GM19043 (cell line): ENCODE measurements at regions not wholly inside any gene's neighbourhood (a gene's known extent, or its start where the extent isn't known, plus 50 kb on each side); places are given as distances from the start of the nearest gene placed in this dataset.
"Not testable (repeated sequence)": the region's sequence is repeated elsewhere in the genome, so short reads cannot be mapped to it uniquely, and the experiment has no call there.

Source experiments
- ATAC-seq: cut with Tn5 transposase; IDR thresholded peaks from one replicate; pipeline ENCODE4 v1.9.1; 2021; ENCODE audit warnings: low read depth; ENCODE audit not compliant: unreplicated experiment

- no peak for ATAC-seq
Measured at GRCh38 chr6:68575765-68576439, 59.2 kb upstream of the ADGRB3 start.

- ATAC-seq: no peak
Measured at GRCh38 chr6:68572975-68573374, 62.1 kb upstream of the ADGRB3 start.

GRCh38 chr6:68572525-68572924 is 62.6 kb upstream of the ADGRB3 start:
- ATAC-seq: peak; percentile 75

GRCh38 chr6:68559716-68560115 is 75.4 kb upstream of the ADGRB3 start:
- ATAC-seq: no peak

- no peak for ATAC-seq
Measured at GRCh38 chr6:68559070-68559469, 76.0 kb upstream of the ADGRB3 start.

GRCh38 chr6:68546620-68547019 is 88.5 kb upstream of the ADGRB3 start:
- ATAC-seq: no peak

- ATAC-seq: no peak
Measured at GRCh38 chr6:68544450-68544849, 90.6 kb upstream of the ADGRB3 start.

GRCh38 chr6:68533339-68533795 is 101.7 kb upstream of the ADGRB3 start:
- no peak for ATAC-seq

- no peak for ATAC-seq
Measured at GRCh38 chr6:68527691-68528090, 107.4 kb upstream of the ADGRB3 start.

GRCh38 chr6:68506911-68507310 is 128.2 kb upstream of the ADGRB3 start:
- no peak for ATAC-seq

- no peak for ATAC-seq
Measured at GRCh38 chr6:68502946-68503345, 132.1 kb upstream of the ADGRB3 start.

- no peak for ATAC-seq
Measured at GRCh38 chr6:68497927-68498326, 137.2 kb upstream of the ADGRB3 start.

GRCh38 chr6:68494880-68495279 is 140.2 kb upstream of the ADGRB3 start:
- not testable (repeated sequence) for ATAC-seq

GRCh38 chr6:68476611-68477010 is 158.5 kb upstream of the ADGRB3 start:
- ATAC-seq: no peak

- ATAC-seq: no peak
Measured at GRCh38 chr6:68473433-68474210, 161.5 kb upstream of the ADGRB3 start.

GRCh38 chr6:68468244-68468884 is 166.7 kb upstream of the ADGRB3 start:
- no peak for ATAC-seq

GRCh38 chr6:68458447-68458846 is 176.6 kb upstream of the ADGRB3 start:
- no peak for ATAC-seq

- no peak for ATAC-seq
Measured at GRCh38 chr6:68447112-68447511, 188.0 kb upstream of the ADGRB3 start.

- ATAC-seq: no peak
Measured at GRCh38 chr6:68445926-68446325, 189.2 kb upstream of the ADGRB3 start.

GRCh38 chr6:68443704-68444103 is 191.4 kb upstream of the ADGRB3 start:
- no peak for ATAC-seq

GRCh38 chr6:68427630-68428029 is 207.5 kb upstream of the ADGRB3 start:
- ATAC-seq: no peak

GRCh38 chr6:68410021-68410420 is 225.1 kb upstream of the ADGRB3 start:
- ATAC-seq: no peak
